ENCODE measurements at regions not wholly inside any gene's neighbourhood (a gene's known extent, or its start where the extent isn't known, plus 50 kb on each side); places are given as distances from the start of the nearest gene placed in this dataset.

- TF ChIP-seq Cebpa-rat (IDR thresholded peaks at IDR 0.05): no peak
- no peaks in the 10 kb centered on the region for H3K36me3 ChIP-seq
- H3K4me1 ChIP-seq: peaks cover 5% of the 10 kb centered on the region; the same call in 1 of the 2 replicates
- no peak overlapping the region for H3K9ac ChIP-seq
- no peak overlapping the region for H3K4me3 ChIP-seq
- no peaks in the 10 kb centered on the region for H3K9me3 ChIP-seq
- H4K20me1 ChIP-seq: no peaks in the 10 kb centered on the region
- H3K27ac ChIP-seq: no peak overlapping the region
- H3K27me3 ChIP-seq: no peaks in the 10 kb centered on the region
- H3K4me2 ChIP-seq: no peak overlapping the region
These were observed 151.0 kb upstream of the SLC24A2 start for GRCh38 chr9:19939734-19940278.

GRCh38 chr9:19938990-19939733, 150.3 kb upstream of the SLC24A2 start:
- Histone ChIP-seq H3K9ac (no peak overlapping the region), H3K4me2 (no peak overlapping the region), H3K9me3 (no peaks in the 10 kb centered on the region), H3K36me3 (no peaks in the 10 kb centered on the region), H3K4me3 (no peak overlapping the region), H3K27me3 (no peaks in the 10 kb centered on the region), H3K27ac (no peak overlapping the region), H4K20me1 (no peaks in the 10 kb centered on the region), H3K4me1 (peaks cover 5% of the 10 kb centered on the region; the same call in 1 of the 2 replicates)
- TF ChIP-seq Cebpa-rat (IDR thresholded peaks at IDR 0.05): no peak

GRCh38 chr9:19937121-19937520, 148.3 kb upstream of the SLC24A2 start:
- Histone ChIP-seq H3K27me3 (no peaks in the 10 kb centered on the region), H3K27ac (no peak overlapping the region), H4K20me1 (no peaks in the 10 kb centered on the region), H3K9me3 (no peaks in the 10 kb centered on the region), H3K4me3 (no peak overlapping the region), H3K4me1 (peaks cover 5% of the 10 kb centered on the region; the same call in 1 of the 2 replicates), H3K4me2 (no peak overlapping the region), H3K9ac (no peak overlapping the region), H3K36me3 (no peaks in the 10 kb centered on the region)
- TF ChIP-seq Cebpa-rat (IDR thresholded peaks at IDR 0.05): no peak

- Histone ChIP-seq H3K27me3 (no peaks in the 10 kb centered on the region), H3K36me3 (no peaks in the 10 kb centered on the region), H3K9ac (no peak overlapping the region), H3K4me2 (no peak overlapping the region), H4K20me1 (no peaks in the 10 kb centered on the region), H3K9me3 (no peaks in the 10 kb centered on the region), H3K4me1 (peaks cover 5% of the 10 kb centered on the region; the same call in 1 of the 2 replicates), H3K4me3 (no peak overlapping the region), H3K27ac (no peak overlapping the region)
- TF ChIP-seq Cebpa-rat (IDR thresholded peaks at IDR 0.05): no peak
These were observed 147.8 kb upstream of the SLC24A2 start for GRCh38 chr9:19936598-19936997.

- Histone ChIP-seq H3K36me3 (no peaks in the 10 kb centered on the region), H3K9ac (no peak overlapping the region), H3K4me1 (peaks cover 5% of the 10 kb centered on the region; the same call in 1 of the 2 replicates), H4K20me1 (no peaks in the 10 kb centered on the region), H3K4me3 (no peak overlapping the region), H3K27me3 (no peaks in the 10 kb centered on the region), H3K27ac (no peak overlapping the region), H3K9me3 (no peaks in the 10 kb centered on the region), H3K4me2 (no peak overlapping the region)
- no peak for TF ChIP-seq Cebpa-rat (IDR thresholded peaks at IDR 0.05)
These were observed 146.6 kb upstream of the SLC24A2 start for GRCh38 chr9:19935422-19935821.

GRCh38 chr9:19934301-19934871, 145.5 kb upstream of the SLC24A2 start:
- no peak overlapping the region for H3K4me2 ChIP-seq
- TF ChIP-seq Cebpa-rat (IDR thresholded peaks at IDR 0.05): no peak
- H3K4me1 ChIP-seq: no peaks in the 10 kb centered on the region
- H3K27ac ChIP-seq: no peak overlapping the region
- no peaks in the 10 kb centered on the region for H4K20me1 ChIP-seq
- no peak overlapping the region for H3K4me3 ChIP-seq
- H3K36me3 ChIP-seq: no peaks in the 10 kb centered on the region
- H3K9ac ChIP-seq: no peak overlapping the region
- H3K9me3 ChIP-seq: no peaks in the 10 kb centered on the region
- H3K27me3 ChIP-seq: no peaks in the 10 kb centered on the region

- no peak overlapping the region for H3K4me3 ChIP-seq
- no peak overlapping the region for H3K27ac ChIP-seq
- H3K9ac ChIP-seq: no peak overlapping the region
- no peaks in the 10 kb centered on the region for H3K9me3 ChIP-seq
- no peaks in the 10 kb centered on the region for H3K4me1 ChIP-seq
- TF ChIP-seq Cebpa-rat (IDR thresholded peaks at IDR 0.05): no peak
- no peak overlapping the region for H3K4me2 ChIP-seq
- H4K20me1 ChIP-seq: no peaks in the 10 kb centered on the region
- H3K27me3 ChIP-seq: no peaks in the 10 kb centered on the region
- no peaks in the 10 kb centered on the region for H3K36me3 ChIP-seq
These were observed 142.5 kb upstream of the SLC24A2 start for GRCh38 chr9:19931098-19931890.

- H3K4me3 ChIP-seq: no peak overlapping the region
- no peak for TF ChIP-seq Cebpa-rat (IDR thresholded peaks at IDR 0.05)
- H3K9ac ChIP-seq: no peak overlapping the region
- H3K4me2 ChIP-seq: no peak overlapping the region
- H3K27ac ChIP-seq: no peak overlapping the region
- H3K4me1 ChIP-seq: no peaks in the 10 kb centered on the region
- no peaks in the 10 kb centered on the region for H3K27me3 ChIP-seq
- no peaks in the 10 kb centered on the region for H4K20me1 ChIP-seq
- H3K9me3 ChIP-seq: no peaks in the 10 kb centered on the region
- no peaks in the 10 kb centered on the region for H3K36me3 ChIP-seq
These were observed 138.7 kb upstream of the SLC24A2 start for GRCh38 chr9:19927560-19927959.

GRCh38 chr9:19926774-19927173, 137.9 kb upstream of the SLC24A2 start:
- Histone ChIP-seq H3K27me3 (no peaks in the 10 kb centered on the region), H3K4me3 (no peak overlapping the region), H3K9ac (no peak overlapping the region), H3K4me2 (no peak overlapping the region), H3K4me1 (no peaks in the 10 kb centered on the region), H3K27ac (no peak overlapping the region), H3K36me3 (no peaks in the 10 kb centered on the region), H3K9me3 (no peaks in the 10 kb centered on the region), H4K20me1 (no peaks in the 10 kb centered on the region)
- no peak for TF ChIP-seq Cebpa-rat (IDR thresholded peaks at IDR 0.05)
